Neural crest cell (in vitro differentiated cells): ENCODE measurements at regions not wholly inside any gene's neighbourhood (a gene's known extent, or its start where the extent isn't known, plus 50 kb on each side); places are given as distances from the start of the nearest gene placed in this dataset.

Experiments
- DNase-seq: peaks from one replicate; pipeline ENCODE4 v3.0.0; 2021; ENCODE audit warnings: low read depth, mixed read lengths, low spot score
- H3K27ac Mint-ChIP-seq: one replicate; pipeline ENCODE4 v1.8.0; 2021; ENCODE audit warnings: mild to moderate bottlenecking, mixed read lengths; ENCODE audit not compliant: unreplicated experiment
- H3K27me3 Mint-ChIP-seq: 2 replicates; pipeline ENCODE4 v1.8.0; 2021; ENCODE audit warnings: low read depth, mild to moderate bottlenecking, mixed read lengths
- H3K36me3 Mint-ChIP-seq: 2 replicates; pipeline ENCODE4 v1.8.0; 2021; ENCODE audit warnings: low read depth, mild to moderate bottlenecking, mixed read lengths
- H3K4me1 Mint-ChIP-seq: 2 replicates; pipeline ENCODE4 v1.8.0; 2021; ENCODE audit warnings: mixed read lengths
- H3K4me3 Mint-ChIP-seq: one replicate; pipeline ENCODE4 v1.8.0; 2021; ENCODE audit warnings: mild to moderate bottlenecking, mixed read lengths
- H3K9me3 Mint-ChIP-seq: 2 replicates; pipeline ENCODE4 v1.8.0; 2021; ENCODE audit warnings: mixed read lengths
- CTCF ChIP-seq: fragments of 200-600 bp; sonication (generic); conservative IDR thresholded peaks from 2 replicates; pipeline ENCODE4 v1.5.0; 2021; ENCODE audit warnings: antibody characterized with exemption, mild to moderate bottlenecking

GRCh38 chr20:57908704-57909630, 199.2 kb upstream of the PMEPA1 start:
- no peaks in the 10 kb centered on the region for H3K36me3 Mint-ChIP-seq
- no peak for TF ChIP-seq CTCF
- H3K27me3 Mint-ChIP-seq, result peaks cover 2% of the 10 kb centered on the region
- H3K4me1 Mint-ChIP-seq, result no peaks in the 10 kb centered on the region
- no peak overlapping the region for H3K4me3 Mint-ChIP-seq
- no peaks in the 10 kb centered on the region for H3K9me3 Mint-ChIP-seq
- no peak overlapping the region for H3K27ac Mint-ChIP-seq
- no peak for DNase-seq

GRCh38 chr20:57908226-57908625, 198.4 kb upstream of the PMEPA1 start:
- Mint-ChIP-seq H3K27ac (no peak overlapping the region), H3K4me1 (no peaks in the 10 kb centered on the region), H3K4me3 (no peak overlapping the region), H3K9me3 (no peaks in the 10 kb centered on the region), H3K36me3 (no peaks in the 10 kb centered on the region), H3K27me3 (peaks cover 2% of the 10 kb centered on the region)
- no peak for DNase-seq
- no peak for TF ChIP-seq CTCF

GRCh38 chr20:57907131-57908000, 197.6 kb upstream of the PMEPA1 start:
- Mint-ChIP-seq H3K9me3 (no peaks in the 10 kb centered on the region), H3K4me1 (no peaks in the 10 kb centered on the region), H3K4me3 (no peak overlapping the region), H3K27ac (no peak overlapping the region), H3K27me3 (peaks cover 2% of the 10 kb centered on the region), H3K36me3 (no peaks in the 10 kb centered on the region)
- TF ChIP-seq CTCF, result no peak
- DNase-seq, result no peak

- H3K27ac Mint-ChIP-seq, result no peak overlapping the region
- H3K27me3 Mint-ChIP-seq, result no peaks in the 10 kb centered on the region
- no peaks in the 10 kb centered on the region for H3K36me3 Mint-ChIP-seq
- TF ChIP-seq CTCF, result no peak
- peaks cover 6% of the 10 kb centered on the region for H3K4me1 Mint-ChIP-seq
- DNase-seq, result no peak
- H3K9me3 Mint-ChIP-seq, result no peaks in the 10 kb centered on the region
- no peak overlapping the region for H3K4me3 Mint-ChIP-seq
These were observed 195.6 kb upstream of the PMEPA1 start for GRCh38 chr20:57905448-57905847.

GRCh38 chr20:57904314-57905105, 194.7 kb upstream of the PMEPA1 start:
- H3K4me1 Mint-ChIP-seq, result peaks cover 15% of the 10 kb centered on the region
- no peaks in the 10 kb centered on the region for H3K36me3 Mint-ChIP-seq
- TF ChIP-seq CTCF, result no peak
- no peaks in the 10 kb centered on the region for H3K9me3 Mint-ChIP-seq
- H3K4me3 Mint-ChIP-seq, result no peak overlapping the region
- no peaks in the 10 kb centered on the region for H3K27me3 Mint-ChIP-seq
- H3K27ac Mint-ChIP-seq, result no peak overlapping the region
- no peak for DNase-seq
